NB4 (cell line): ENCODE measurements at regions not wholly inside any gene's neighbourhood (a gene's known extent, or its start where the extent isn't known, plus 50 kb on each side); places are given as distances from the start of the nearest gene placed in this dataset.
"Not testable (repeated sequence)": the region's sequence is repeated elsewhere in the genome, so short reads cannot be mapped to it uniquely, and the experiment has no call there.

Experiments used
- MAX ChIP-seq: IDR thresholded peaks from 2 replicates; pipeline ENCODE4 v1.6.1; 2011; ENCODE audit warnings: low read depth, low read length
- TF ChIP-seq, protein P1 (sequence below): IDR thresholded peaks from one replicate; pipeline ENCODE4 v1.5.1; 2012; ENCODE audit warnings: low read depth, low read length

DNA sequence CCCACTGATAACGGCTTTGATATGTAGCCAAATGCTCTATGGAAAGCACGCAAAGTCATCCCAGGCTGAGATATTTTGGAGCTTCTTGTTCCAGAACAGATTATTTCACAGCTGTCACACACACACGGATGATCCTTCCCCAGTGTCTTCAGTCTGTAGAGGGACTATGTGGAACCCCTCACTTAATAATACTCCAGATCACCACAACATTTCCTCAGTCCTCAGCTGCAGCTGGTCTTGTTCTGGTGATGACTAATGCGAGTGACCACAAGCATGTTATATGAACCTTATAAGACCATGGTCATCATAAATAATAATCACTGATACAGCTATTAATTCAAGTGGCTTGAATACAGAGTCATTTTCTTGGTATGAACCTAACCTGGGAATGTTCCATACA lies 490.7 kb downstream of the RPIA start:
- TF ChIP-seq, protein P1, sequence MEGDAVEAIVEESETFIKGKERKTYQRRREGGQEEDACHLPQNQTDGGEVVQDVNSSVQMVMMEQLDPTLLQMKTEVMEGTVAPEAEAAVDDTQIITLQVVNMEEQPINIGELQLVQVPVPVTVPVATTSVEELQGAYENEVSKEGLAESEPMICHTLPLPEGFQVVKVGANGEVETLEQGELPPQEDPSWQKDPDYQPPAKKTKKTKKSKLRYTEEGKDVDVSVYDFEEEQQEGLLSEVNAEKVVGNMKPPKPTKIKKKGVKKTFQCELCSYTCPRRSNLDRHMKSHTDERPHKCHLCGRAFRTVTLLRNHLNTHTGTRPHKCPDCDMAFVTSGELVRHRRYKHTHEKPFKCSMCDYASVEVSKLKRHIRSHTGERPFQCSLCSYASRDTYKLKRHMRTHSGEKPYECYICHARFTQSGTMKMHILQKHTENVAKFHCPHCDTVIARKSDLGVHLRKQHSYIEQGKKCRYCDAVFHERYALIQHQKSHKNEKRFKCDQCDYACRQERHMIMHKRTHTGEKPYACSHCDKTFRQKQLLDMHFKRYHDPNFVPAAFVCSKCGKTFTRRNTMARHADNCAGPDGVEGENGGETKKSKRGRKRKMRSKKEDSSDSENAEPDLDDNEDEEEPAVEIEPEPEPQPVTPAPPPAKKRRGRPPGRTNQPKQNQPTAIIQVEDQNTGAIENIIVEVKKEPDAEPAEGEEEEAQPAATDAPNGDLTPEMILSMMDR = not testable (repeated sequence)
- not testable (repeated sequence) for TF ChIP-seq MAX
